HCT116 (cell line): ENCODE measurements at regions not wholly inside any gene's neighbourhood (a gene's known extent, or its start where the extent isn't known, plus 50 kb on each side); places are given as distances from the start of the nearest gene placed in this dataset.

Source experiments
- ATAC-seq: fragments of 200-7000 bp; cut with Tn5 transposase; 2 replicates; pipeline ENCODE4 v1.9.1; 2020; ENCODE audit warnings: mild to moderate bottlenecking, moderate library complexity
- BruUV-seq: library from RNA; stranded (reverse); fragments of 400-500 nt; replicated peaks from 2 replicates; lab custom pipeline; 2021; lab: Mats Ljungman, UMichigan
- CTCF ChIA-PET: fragments of 300-600 bp; sonication (Branson Sonifier 250); formaldehyde crosslinking; loops from one replicate; lab custom pipeline; 2021; ENCODE audit warnings: antibody characterized with exemption; lab: Charles Lee
- POLR2A ChIA-PET: fragments of 300-600, 350-600 bp; sonication (Branson Sonifier 250); formaldehyde crosslinking; loops from one replicate; lab custom pipeline; 2021; ENCODE audit warnings: antibody characterized with exemption; lab: Charles Lee
- RAD21 ChIA-PET, 2 experiments: fragments of 300-600 bp; sonication (Branson Sonifier 250); formaldehyde crosslinking; loops; one replicate each; lab custom pipeline; 2023; ENCODE audit warnings: low total read pairs in 2 of 2; ENCODE audit not compliant: uncharacterized antibody in 2 of 2, unreplicated experiment in 2 of 2, low non-redundant PET in 1 of 2; lab: Charles Lee
- DNase-seq: peaks from one replicate; pipeline ENCODE4 v3.0.0-alpha.2; 2010; ENCODE audit warnings: low read depth, low spot score
- H2AFZ ChIP-seq: fragments of 200-600 bp; shearing (Covaris generic), sonication (generic); 2 replicates; pipeline ENCODE4 v1.6.1; 2017; ENCODE audit warnings: low read depth, mixed run types, mixed read lengths, antibody characterized with exemption, low read length; ENCODE audit not compliant: poor library complexity, severe bottlenecking
- H3K27ac ChIP-seq: 2 replicates; pipeline ENCODE4 v1.5.1; 2012; ENCODE audit warnings: low read depth, low read length
- H3K27me3 ChIP-seq: fragments of 200-600 bp; sonication (generic); 2 replicates; pipeline ENCODE4 v1.6.1; 2016; ENCODE audit warnings: mixed run types, low read length, mixed read lengths; ENCODE audit not compliant: insufficient read depth
- H3K36me3 ChIP-seq, 2 experiments: fragments of 200-500 bp in 1 of 2; fragments of 200-600 bp in 1 of 2; sonication (Bioruptor generic) in 1 of 2; sonication (generic) in 1 of 2; 2 replicates each; pipeline versions ENCODE4 v1.5.1 to v1.6.1; 2014 to 2016; ENCODE audit warnings: low read length in 2 of 2, inconsistent platforms in 1 of 2, mixed read lengths in 1 of 2, mixed run types in 1 of 2; ENCODE audit not compliant: insufficient read depth in 2 of 2, control insufficient read depth in 1 of 2
- H3K4me1 ChIP-seq, 2 experiments: fragments of 200-600 bp in 1 of 2; sonication (generic) in 1 of 2; 2 replicates each; pipeline versions ENCODE4 v1.5.1 to v1.6.1; 2012 to 2017; ENCODE audit warnings: low read length in 2 of 2, inconsistent platforms in 1 of 2, mild to moderate bottlenecking in 1 of 2, mixed read lengths in 1 of 2, mixed run types in 1 of 2, moderate library complexity in 1 of 2; ENCODE audit not compliant: insufficient read depth in 2 of 2, control insufficient read depth in 1 of 2
- H3K4me2 ChIP-seq: fragments of 200-600 bp; sonication (generic); 2 replicates; pipeline ENCODE4 v1.6.1; 2017; ENCODE audit warnings: mixed run types, low read length, mixed read lengths
- H3K4me3 ChIP-seq, 2 experiments: fragments of 200-600 bp in 1 of 2; sonication (generic) in 1 of 2; replicated peaks in 1 of 2; 2 replicates each; pipeline ENCODE4 v1.5.1; 2011 to 2016; ENCODE audit warnings: low read length in 2 of 2, control low read depth in 1 of 2, low read depth in 1 of 2, mild to moderate bottlenecking in 1 of 2, mixed read lengths in 1 of 2, mixed run types in 1 of 2
- H3K79me2 ChIP-seq: fragments of 200-600 bp; sonication (generic); 2 replicates; pipeline ENCODE4 v1.6.1; 2017; ENCODE audit warnings: mild to moderate bottlenecking, mixed run types, low read length, moderate library complexity, mixed read lengths; ENCODE audit not compliant: insufficient read depth
- H3K9ac ChIP-seq: fragments of 200-600 bp; sonication (generic); 2 replicates; pipeline ENCODE4 v1.6.1; 2016; ENCODE audit warnings: low read length, mixed read lengths
- H3K9me2 ChIP-seq: fragments of 200-600 bp; sonication (generic), shearing (Covaris generic); 2 replicates; pipeline ENCODE4 v1.6.1; 2017; ENCODE audit warnings: mixed run types, mild to moderate bottlenecking, moderate library complexity; ENCODE audit not compliant: insufficient read depth
- H3K9me3 ChIP-seq, 2 experiments: fragments of 200-500 bp in 1 of 2; fragments of 200-600 bp in 1 of 2; sonication (Bioruptor generic) in 1 of 2; sonication (generic) in 1 of 2; 2 replicates each; pipeline ENCODE4 v1.6.1; 2014 to 2017; ENCODE audit warnings: low read length in 2 of 2, mixed read lengths in 2 of 2, inconsistent platforms in 1 of 2, low read depth in 1 of 2, mild to moderate bottlenecking in 1 of 2, mixed run types in 1 of 2, moderate library complexity in 1 of 2; ENCODE audit not compliant: control insufficient read depth in 1 of 2, insufficient read depth in 1 of 2
- H4K20me1 ChIP-seq: fragments of 200-600 bp; sonication (generic), shearing (Covaris generic); 2 replicates; pipeline ENCODE4 v1.6.1; 2017; ENCODE audit warnings: mixed run types, mild to moderate bottlenecking, moderate library complexity; ENCODE audit not compliant: insufficient read depth
- CBX3 ChIP-seq: IDR thresholded peaks from 2 replicates; pipeline ENCODE4 v1.6.1; 2012; ENCODE audit warnings: low read depth
- CTCF ChIP-seq, 3 experiments: fragments of 200-600 bp in 1 of 3; sonication (generic) in 1 of 3; IDR thresholded peaks in 2 of 3; conservative IDR thresholded peaks in 1 of 3; 2 replicates each; pipeline ENCODE4 v1.5.1; 2012 to 2017; ENCODE audit warnings: low read depth in 2 of 3, low read length in 2 of 3, antibody characterized with exemption in 1 of 3, borderline replicate concordance in 1 of 3, control low read depth in 1 of 3, mild to moderate bottlenecking in 1 of 3, mixed read lengths in 1 of 3, mixed run types in 1 of 3, moderate library complexity in 1 of 3; ENCODE audit not compliant: insufficient read depth in 1 of 3
- EGR1 ChIP-seq: IDR thresholded peaks from 2 replicates; pipeline ENCODE4 v1.6.1; 2012; ENCODE audit warnings: low read depth
- ELF1 ChIP-seq: IDR thresholded peaks from 2 replicates; pipeline ENCODE4 v1.6.1; 2012; ENCODE audit warnings: low read depth, borderline replicate concordance
- EZH2 ChIP-seq: fragments of 200-600 bp; sonication (generic); IDR thresholded peaks from 2 replicates; pipeline ENCODE4 v1.6.1; 2017; ENCODE audit warnings: antibody characterized with exemption, mixed run types
- FOSL1 ChIP-seq: IDR thresholded peaks from 2 replicates; pipeline ENCODE4 v1.6.1; 2012; ENCODE audit warnings: low read depth
- MAX ChIP-seq: IDR thresholded peaks from 2 replicates; pipeline ENCODE4 v1.6.1; 2012
- RAD21 ChIP-seq: IDR thresholded peaks from 2 replicates; pipeline ENCODE4 v1.6.1; 2012; ENCODE audit warnings: low read depth, mild to moderate bottlenecking
- SP1 ChIP-seq: IDR thresholded peaks from 2 replicates; pipeline ENCODE4 v1.6.1; 2012; ENCODE audit warnings: low read depth
- SRF ChIP-seq: IDR thresholded peaks from 2 replicates; pipeline ENCODE4 v1.6.1; 2012; ENCODE audit warnings: low read depth
- TCF7L2 ChIP-seq: IDR thresholded peaks from 2 replicates; pipeline ENCODE4 v1.7.0; 2011; ENCODE audit warnings: borderline replicate concordance, inconsistent platforms; ENCODE audit not compliant: insufficient read depth, insufficient read length; ENCODE audit errors: extremely low read depth
- YY1 ChIP-seq: IDR thresholded peaks from 2 replicates; pipeline ENCODE4 v1.6.1; 2011; ENCODE audit warnings: low read length, low read depth, moderate library complexity, mild to moderate bottlenecking; ENCODE audit not compliant: insufficient replicate concordance; ENCODE audit errors: extremely low read depth
- ZBTB33 ChIP-seq: IDR thresholded peaks from 2 replicates; pipeline ENCODE4 v1.6.1; 2011; ENCODE audit warnings: mild to moderate bottlenecking, low read length, moderate library complexity; ENCODE audit not compliant: insufficient replicate concordance; ENCODE audit errors: extremely low read depth
- ZNF274 ChIP-seq: fragments of 200-500 bp; sonication (Bioruptor generic); IDR thresholded peaks from 2 replicates; pipeline ENCODE4 v1.6.1; 2014; ENCODE audit warnings: mild to moderate bottlenecking, low read depth, low read length, inconsistent platforms
- intact Hi-C: fragments of 100-400 bp; cut with micrococcal nuclease; formaldehyde crosslinking; loops from 2 replicates; pipeline ENCODE4 v1.10.0; 2022

- H3K27ac ChIP-seq = no peak overlapping the region
- H4K20me1 ChIP-seq = no peaks in the 10 kb centered on the region
- no peak overlapping the region for H3K4me2 ChIP-seq
- H3K9me3 ChIP-seq = no peaks in the 10 kb centered on the region
- no TSS peak for BruUV-seq
- H3K4me3 ChIP-seq = no peak overlapping the region
- TF ChIP-seq ELF1 = no peak
- no peak for TF ChIP-seq TCF7L2
- TF ChIP-seq CTCF (IDR thresholded peaks at IDR 0.05 in 2 of 3, conservative IDR thresholded peaks at IDR 0.05 in 1 of 3; ENCODE audit: borderline replicate concordance in 1 of 3, insufficient read depth in 1 of 3, low read depth in 2 of 3, low read length in 2 of 3) = no peak
- no peaks in the 10 kb centered on the region for H3K36me3 ChIP-seq
- H3K27me3 ChIP-seq = peaks cover 8% of the 10 kb centered on the region; the same call in 1 of the 2 replicates
- DNase-seq (no peak), ATAC-seq (no peak)
- H2AFZ ChIP-seq = no peak overlapping the region
- ChIA-PET CTCF (no interaction called here), RAD21 (no interaction called here), POLR2A (no interaction called here)
- no peaks in the 10 kb centered on the region for H3K79me2 ChIP-seq
- H3K9ac ChIP-seq = no peak overlapping the region
- intact Hi-C loops = no loop called here
- H3K4me1 ChIP-seq = no peaks in the 10 kb centered on the region
- H3K9me2 ChIP-seq = no peaks in the 10 kb centered on the region
Observed at GRCh38 chr7:51481421-51481820, 164.8 kb upstream of the COBL start.

DNA sequence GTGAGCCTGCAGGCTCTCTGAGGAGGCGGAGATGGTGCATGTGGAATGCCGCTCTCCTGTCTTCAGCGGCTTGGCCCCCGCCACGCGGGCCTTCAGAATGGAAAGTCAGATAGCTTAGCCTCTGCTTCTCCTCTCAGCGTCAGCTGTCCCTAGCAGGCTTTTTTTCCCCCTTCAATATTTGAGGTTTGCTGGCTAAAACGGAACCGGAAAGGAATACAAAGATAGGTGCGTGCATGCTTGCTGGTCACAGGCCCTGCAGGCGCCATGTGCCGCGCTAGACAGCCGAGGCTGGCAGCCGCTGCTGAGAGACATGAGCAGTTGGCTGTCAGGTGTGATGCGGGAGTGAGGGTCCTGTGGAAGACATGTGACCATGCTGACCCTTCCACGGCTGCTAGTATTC is 161.2 kb upstream of the COBL start:
- no peak overlapping the region for H3K4me3 ChIP-seq
- no peaks in the 10 kb centered on the region for H4K20me1 ChIP-seq
- H3K4me2 ChIP-seq = no peak overlapping the region
- intact Hi-C loops = no loop called here
- no TSS peak for BruUV-seq
- ATAC-seq = no peak
- no peak overlapping the region for H3K9ac ChIP-seq
- no peaks in the 10 kb centered on the region for H3K36me3 ChIP-seq
- RAD21 ChIA-PET = no interaction called here
- H3K79me2 ChIP-seq = no peaks in the 10 kb centered on the region
- peaks cover 8% of the 10 kb centered on the region; the same call in 1 of the 2 replicates for H3K27me3 ChIP-seq
- DNase-seq = no peak
- no peak overlapping the region for H3K27ac ChIP-seq
- POLR2A ChIA-PET = no interaction called here
- no peaks in the 10 kb centered on the region for H3K4me1 ChIP-seq
- H3K9me2 ChIP-seq = no peaks in the 10 kb centered on the region
- H2AFZ ChIP-seq = no peak overlapping the region
- CTCF ChIA-PET = no interaction called here
- no peaks in the 10 kb centered on the region for H3K9me3 ChIP-seq
- no peak for TF ChIP-seq EGR1
- TF ChIP-seq ZNF274 = no peak
- no peak for TF ChIP-seq RAD21
- no peak for TF ChIP-seq FOSL1
- TF ChIP-seq MAX = no peak
- no peak for TF ChIP-seq CBX3
- TF ChIP-seq EZH2 = no peak
- no peak for TF ChIP-seq SP1
- no peak for TF ChIP-seq CTCF (IDR thresholded peaks at IDR 0.05 in 2 of 3, conservative IDR thresholded peaks at IDR 0.05 in 1 of 3; ENCODE audit: borderline replicate concordance in 1 of 3, insufficient read depth in 1 of 3, low read depth in 2 of 3, low read length in 2 of 3)
- TF ChIP-seq SRF = no peak
- no peak for TF ChIP-seq ZBTB33
- no peak for TF ChIP-seq YY1
